G401.6 (cell line): ENCODE measurements at regions not wholly inside any gene's neighbourhood (a gene's known extent, or its start where the extent isn't known, plus 50 kb on each side); places are given as distances from the start of the nearest gene placed in this dataset.
"Not testable (repeated sequence)": the region's sequence is repeated elsewhere in the genome, so short reads cannot be mapped to it uniquely, and the experiment has no call there.

Experiments used
- FAIRE-seq: peaks from 2 replicates; lab custom pipeline; 2012; peaks lifted over from hg19 to GRCh38; lab: Jason Lieb, UNC

DNA sequence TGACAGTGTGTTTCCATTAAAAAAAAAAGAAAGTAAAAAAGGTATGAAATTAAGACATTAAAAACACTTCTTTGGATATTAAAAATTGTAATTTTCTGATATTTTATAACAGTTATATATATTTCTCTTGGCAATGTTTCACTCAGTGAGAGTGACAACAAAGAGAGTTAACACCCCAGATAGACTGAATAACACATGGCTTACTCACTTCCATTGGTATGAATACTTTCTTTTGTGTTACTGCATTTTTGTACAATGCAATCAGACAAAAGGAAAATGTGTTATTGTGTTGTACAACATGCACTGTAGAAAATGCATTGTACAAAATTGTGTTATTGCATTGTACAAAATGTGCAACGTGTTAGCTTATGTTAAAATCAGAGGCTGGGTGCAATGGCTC, 676.6 kb upstream of the AMELY start:
- not testable (repeated sequence) for FAIRE-seq

DNA sequence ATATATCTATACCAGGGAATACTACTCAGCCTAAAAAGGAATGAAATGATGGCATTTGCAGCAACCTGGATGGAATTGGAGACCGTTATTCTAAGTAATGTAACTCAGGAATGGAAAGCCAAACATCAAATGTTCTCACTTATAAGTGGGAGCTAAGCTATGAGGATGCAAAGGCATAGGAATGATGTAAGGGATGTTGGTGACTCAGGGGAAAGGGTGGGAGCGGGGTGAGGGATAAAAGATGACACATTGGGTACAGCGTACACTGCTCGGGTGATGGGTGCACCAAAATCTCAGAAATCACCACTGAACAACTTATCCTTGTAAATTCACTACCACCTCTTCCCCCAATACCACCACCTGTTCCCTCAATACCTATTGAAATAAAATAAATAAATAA, 651.0 kb upstream of the AMELY start:
- FAIRE-seq, result no peak

- FAIRE-seq, result no peak
These were observed 646.1 kb upstream of the AMELY start for GRCh38 chrY:7557675-7558074.

GRCh38 chrY:7555006-7555405, 643.5 kb upstream of the AMELY start:
- FAIRE-seq, result no peak

GRCh38 chrY:7545060-7545459, 633.5 kb upstream of the AMELY start:
- no peak for FAIRE-seq

GRCh38 chrY:7544172-7544770, 632.7 kb upstream of the AMELY start:
- FAIRE-seq, result no peak

- FAIRE-seq, result no peak
These were observed 632.0 kb upstream of the AMELY start for GRCh38 chrY:7543506-7543905.

DNA sequence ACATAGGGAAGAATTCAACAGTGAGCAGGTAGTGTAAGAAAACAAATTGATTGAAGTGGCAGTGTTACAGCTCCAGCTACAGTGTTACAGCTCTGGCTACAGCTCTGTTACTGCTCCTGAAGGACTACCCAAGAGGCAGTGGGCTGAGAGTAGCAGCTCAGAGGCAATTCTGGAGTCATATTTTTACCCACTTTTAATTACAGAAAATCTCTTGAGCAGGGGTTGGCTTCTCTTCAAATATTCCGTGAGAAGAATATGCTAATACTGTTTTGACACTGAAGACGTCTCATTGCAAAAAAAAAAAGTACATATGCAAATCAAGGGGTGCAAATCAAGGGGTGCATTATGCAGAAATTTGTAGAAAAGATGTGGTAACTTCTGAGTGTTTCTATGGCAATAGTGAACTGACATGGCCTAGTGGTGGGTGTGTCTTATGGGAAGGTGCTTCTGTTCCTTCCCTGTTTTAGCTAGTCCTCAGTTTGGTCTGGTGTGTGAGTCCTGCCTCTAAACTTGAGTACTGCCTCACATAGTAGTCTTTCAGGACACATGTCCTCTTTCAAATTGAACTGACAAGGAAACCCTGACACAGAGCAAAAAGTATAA, 630.8 kb upstream of the AMELY start:
- no peak for FAIRE-seq

DNA sequence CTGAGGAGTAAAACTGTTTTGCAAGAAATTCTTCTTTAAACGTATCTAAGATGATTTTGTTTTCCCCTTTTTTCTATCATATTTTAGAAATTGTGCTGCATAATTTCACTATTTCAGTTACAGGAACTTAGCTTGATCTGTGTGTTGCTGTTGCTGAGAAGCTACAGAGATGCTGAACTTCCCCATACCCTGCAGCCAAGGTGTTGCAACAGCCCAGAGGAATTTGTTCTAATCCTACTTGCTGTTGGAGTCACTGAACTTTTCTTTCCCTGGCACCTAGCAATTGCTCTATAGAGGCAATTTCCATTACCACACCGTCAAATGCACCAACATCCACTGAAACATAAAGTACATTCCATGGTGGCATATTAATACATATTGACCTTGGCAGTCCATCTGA, 617.8 kb upstream of the AMELY start:
- FAIRE-seq, result no peak

DNA sequence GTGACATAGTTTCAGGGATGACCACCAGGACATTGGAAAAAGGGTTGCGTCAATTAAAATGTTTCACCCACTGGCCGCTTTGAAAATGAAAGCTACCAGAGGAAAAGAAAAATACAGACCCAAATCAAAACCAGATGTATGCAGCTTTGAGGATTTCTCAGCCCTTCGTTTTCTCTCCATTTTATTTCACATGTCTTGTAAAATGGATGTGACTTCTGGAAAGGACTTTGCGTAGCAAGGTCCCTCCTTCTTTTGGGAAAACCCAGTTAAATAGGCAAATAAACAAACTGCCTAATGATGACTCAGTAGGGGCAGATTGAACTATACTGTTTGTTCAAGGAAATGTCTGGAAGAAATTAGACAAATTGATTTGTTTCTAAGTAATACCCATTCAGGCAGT, 616.0 kb upstream of the AMELY start:
- not testable (repeated sequence) for FAIRE-seq

- no peak for FAIRE-seq
These were observed 606.8 kb upstream of the AMELY start for GRCh38 chrY:7518387-7518786.

GRCh38 chrY:7516268-7516667, 604.7 kb upstream of the AMELY start:
- FAIRE-seq, result no peak

GRCh38 chrY:7515812-7516211, 604.3 kb upstream of the AMELY start:
- no peak for FAIRE-seq

DNA sequence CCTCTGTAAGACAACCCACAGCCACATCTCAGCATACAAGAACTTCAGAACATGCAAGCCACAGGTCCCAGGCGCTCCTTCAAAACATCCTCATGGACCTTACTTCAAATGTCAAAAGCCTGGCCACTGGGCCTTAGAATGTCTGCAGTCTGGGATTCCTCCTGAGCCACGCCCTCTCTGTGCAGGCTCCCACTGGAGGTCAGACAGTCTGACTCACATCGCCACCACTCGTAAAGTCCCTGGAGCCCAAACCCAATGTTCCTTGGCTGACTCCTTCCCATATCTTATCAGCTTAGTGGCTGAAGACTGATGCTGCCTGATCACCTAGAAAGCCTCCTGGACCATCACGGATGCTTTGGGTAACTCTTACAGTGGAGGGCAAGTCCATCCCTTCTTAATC, 591.3 kb upstream of the AMELY start:
- no peak for FAIRE-seq

GRCh38 chrY:7501236-7501635, 589.7 kb upstream of the AMELY start:
- FAIRE-seq, result no peak

GRCh38 chrY:7496001-7496400, 584.4 kb upstream of the AMELY start:
- FAIRE-seq, result no peak

DNA sequence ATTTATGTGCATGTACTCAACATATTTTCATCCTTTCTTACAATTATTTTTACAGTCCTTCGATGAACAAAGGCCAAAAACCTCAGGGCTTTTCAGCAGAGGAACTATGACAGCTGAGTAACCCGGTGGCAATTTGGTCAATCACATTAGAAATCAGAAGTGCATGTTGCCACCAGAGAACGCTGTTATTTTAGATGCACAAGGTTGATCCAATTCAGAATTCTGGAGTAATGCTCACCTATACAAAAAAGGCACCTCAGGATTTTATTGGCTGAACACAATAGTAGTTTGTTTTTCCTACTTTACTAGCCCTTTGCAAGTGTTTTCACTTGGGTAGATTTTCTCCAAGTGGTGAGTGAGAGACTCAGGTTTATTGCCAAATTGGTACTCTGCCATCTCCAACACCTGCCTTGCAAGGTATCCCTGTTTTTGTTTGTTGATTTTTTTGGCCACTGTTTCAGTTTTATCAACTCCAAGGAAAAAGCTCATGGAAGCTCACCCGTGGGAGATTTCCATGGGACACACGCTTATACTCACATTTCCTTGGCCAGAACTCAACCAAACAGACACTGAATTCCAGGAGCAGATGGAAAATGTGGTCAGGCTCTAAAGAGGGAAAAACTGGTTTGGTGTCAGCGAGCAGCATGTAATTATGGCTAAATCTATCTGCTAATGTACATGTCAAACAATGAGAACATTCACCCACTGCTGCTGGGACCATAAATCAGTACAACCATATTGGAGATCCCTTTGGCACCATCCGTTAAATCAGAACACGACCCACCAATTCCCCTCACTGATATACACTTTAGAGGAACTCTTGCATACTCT, 573.1 kb upstream of the AMELY start:
- not testable (repeated sequence) for FAIRE-seq

- no peak for FAIRE-seq
These were observed 560.4 kb upstream of the AMELY start for GRCh38 chrY:7471976-7472375.

GRCh38 chrY:7470037-7470436, 558.5 kb upstream of the AMELY start:
- FAIRE-seq, result peak; percentile 93

DNA sequence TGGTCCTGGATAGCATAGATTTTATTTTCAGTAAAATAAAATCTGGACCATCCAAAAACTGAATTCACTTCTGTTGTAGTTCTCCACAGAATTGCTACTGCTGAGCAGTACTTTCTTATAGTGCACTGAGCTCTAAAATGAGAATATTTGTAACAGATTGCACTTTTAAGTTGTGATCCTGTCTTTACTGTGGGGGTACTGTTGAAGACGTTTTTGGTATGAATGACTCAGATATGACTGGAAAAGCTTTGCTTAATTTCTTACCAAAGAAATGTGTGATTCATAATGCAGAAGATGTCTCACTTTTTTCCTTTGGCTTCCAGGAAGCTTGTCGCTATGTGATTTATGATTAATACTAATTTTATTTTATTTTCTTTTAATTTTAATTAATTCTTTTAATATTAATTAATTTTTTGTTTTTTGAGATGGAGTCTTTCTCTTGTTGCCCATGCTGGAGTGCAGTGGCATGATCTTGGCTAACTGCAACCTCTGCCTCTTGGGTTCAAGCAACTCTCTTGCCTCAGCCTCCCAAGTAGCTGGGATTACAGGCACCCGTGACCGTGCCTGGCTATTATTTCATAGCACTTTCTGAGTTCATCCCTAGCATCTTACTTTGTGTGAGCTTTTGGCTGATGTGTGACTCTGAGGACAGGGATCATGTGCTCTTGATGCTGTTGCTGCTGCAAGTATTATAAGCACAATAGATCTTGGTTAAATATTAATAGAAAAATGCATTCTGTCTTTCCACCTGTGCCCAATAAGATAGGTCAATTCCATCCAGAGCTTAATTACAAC, 557.6 kb upstream of the AMELY start:
- FAIRE-seq, result no peak

- no peak for FAIRE-seq
These were observed 556.4 kb upstream of the AMELY start for GRCh38 chrY:7467796-7468520.

DNA sequence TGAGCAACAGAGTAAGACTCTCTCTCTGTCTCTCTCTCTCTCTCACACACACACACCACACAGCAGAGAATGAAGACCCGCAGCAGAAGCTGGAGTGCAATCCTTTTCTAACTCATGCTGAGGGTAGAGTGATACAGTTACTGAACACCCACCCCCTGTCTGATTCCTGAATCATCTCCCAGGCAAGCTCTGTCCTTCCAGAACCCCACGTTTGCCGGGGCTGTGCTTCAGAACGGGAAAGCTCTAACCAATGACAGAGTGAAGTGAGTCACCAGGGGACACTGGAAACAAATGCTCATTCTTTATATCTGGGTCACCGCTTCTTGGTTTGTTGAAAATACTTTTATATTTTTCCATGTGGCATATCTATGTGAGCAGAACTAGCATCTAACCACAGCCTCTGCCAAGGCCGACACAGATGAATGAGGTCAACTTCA, 553.7 kb upstream of the AMELY start:
- no peak for FAIRE-seq
